ENCODE measurements at regions not wholly inside any gene's neighbourhood (a gene's known extent, or its start where the extent isn't known, plus 50 kb on each side); places are given as distances from the start of the nearest gene placed in this dataset.

GRCh38 chr4:187544461-187545053, 451.0 kb upstream of the ZFP42 start:
- Histone ChIP-seq H3K36me3 (ENCODE audit: insufficient read depth, low read length) (no peaks in the 10 kb centered on the region), H3K27ac (ENCODE audit: low read depth, low read length) (no peak overlapping the region), H3K4me3 (ENCODE audit: low read length in 2 of 2) (no peak overlapping the region), H3K4me1 (ENCODE audit: insufficient read depth, low read length) (no peaks in the 10 kb centered on the region), H3K27me3 (ENCODE audit: insufficient read depth, low read length) (no peaks in the 10 kb centered on the region), H3K9me3 (ENCODE audit: control insufficient read depth in 1 of 2, low read length in 2 of 2) (no peaks in the 10 kb centered on the region)
- Mint-ChIP-seq H3K9me3 (peaks cover 0 to 26% (median 9%) of the 10 kb centered on the region in 8 donors), H3K27me3 (no peaks in the 10 kb centered on the region), H3K4me3 (no peak overlapping the region), H3K27ac (no peak overlapping the region), H3K36me3 (no peaks in the 10 kb centered on the region), H3K4me1 (no peaks in the 10 kb centered on the region)
- ChIA-PET CTCF (ENCODE audit: partially characterized antibody) (no interaction called here), POLR2A (ENCODE audit: partially characterized antibody) (no interaction called here)
- no peak for DNase-seq
- intact Hi-C loops (cut with micrococcal nuclease), result no loop called here

- ChIA-PET POLR2A (ENCODE audit: partially characterized antibody) (no interaction called here), CTCF (ENCODE audit: partially characterized antibody) (no interaction called here)
- H3K27me3 ChIP-seq (ENCODE audit: insufficient read depth, low read length), result no peaks in the 10 kb centered on the region
- H3K4me3 ChIP-seq (ENCODE audit: low read length in 2 of 2), result no peak overlapping the region
- H3K27ac ChIP-seq (ENCODE audit: low read depth, low read length), result no peak overlapping the region
- H3K4me1 ChIP-seq (ENCODE audit: insufficient read depth, low read length), result no peaks in the 10 kb centered on the region
- H3K36me3 ChIP-seq (ENCODE audit: insufficient read depth, low read length), result no peaks in the 10 kb centered on the region
- Mint-ChIP-seq H3K4me1 (no peaks in the 10 kb centered on the region), H3K27me3 (no peaks in the 10 kb centered on the region), H3K9me3 (peaks cover 2 to 29% (median 9%) of the 10 kb centered on the region in 8 donors), H3K4me3 (no peak overlapping the region), H3K27ac (no peak overlapping the region), H3K36me3 (no peaks in the 10 kb centered on the region)
- no peaks in the 10 kb centered on the region for H3K9me3 ChIP-seq (ENCODE audit: control insufficient read depth in 1 of 2, low read length in 2 of 2)
- intact Hi-C loops (cut with micrococcal nuclease), result no loop called here
- DNase-seq, result no peak
Measured at GRCh38 chr4:187547316-187547715, 448.3 kb upstream of the ZFP42 start.

DNA sequence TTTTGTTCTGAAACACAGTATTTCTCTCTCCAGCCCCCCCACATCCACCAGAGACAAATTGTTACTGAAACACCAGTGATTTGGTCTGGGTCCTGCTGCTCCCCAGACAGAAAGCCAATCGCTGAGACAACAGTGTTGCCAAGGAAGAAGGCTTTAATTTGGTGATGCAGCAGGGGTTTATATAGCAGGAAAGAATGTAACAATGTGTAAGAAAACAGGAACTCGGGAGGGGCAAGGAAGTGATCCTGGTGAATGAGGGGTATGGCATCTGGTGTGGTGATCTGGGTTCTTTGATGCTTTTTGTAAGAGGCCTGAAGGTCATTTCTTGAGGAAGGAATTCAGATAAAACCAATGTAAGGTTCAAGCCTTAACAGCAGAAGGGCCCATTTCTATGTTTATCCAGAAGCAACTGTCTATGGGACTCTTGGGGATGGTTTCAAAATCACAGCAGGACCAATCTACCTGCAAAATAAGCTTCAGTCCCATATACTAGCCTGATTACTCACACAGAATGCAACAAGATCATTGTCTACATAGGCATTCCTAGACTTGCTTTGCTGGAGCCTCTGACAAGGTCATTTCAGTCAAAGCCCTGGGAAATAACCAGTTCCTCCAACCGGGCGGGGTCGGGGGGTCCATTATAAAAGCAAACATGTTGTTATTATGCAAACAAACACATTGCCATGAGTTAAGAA, 445.2 kb upstream of the ZFP42 start:
- DNase-seq, result no peak
- H3K9me3 ChIP-seq (ENCODE audit: control insufficient read depth in 1 of 2, low read length in 2 of 2), result no peaks in the 10 kb centered on the region
- H3K27ac ChIP-seq (ENCODE audit: low read depth, low read length), result no peak overlapping the region
- Mint-ChIP-seq H3K27me3 (no peaks in the 10 kb centered on the region), H3K4me3 (no peak overlapping the region), H3K36me3 (no peaks in the 10 kb centered on the region), H3K27ac (no peak overlapping the region), H3K9me3 (peaks cover 3 to 25% (median 8%) of the 10 kb centered on the region in 8 donors), H3K4me1 (no peaks in the 10 kb centered on the region)
- H3K27me3 ChIP-seq (ENCODE audit: insufficient read depth, low read length), result no peaks in the 10 kb centered on the region
- POLR2A ChIA-PET (ENCODE audit: partially characterized antibody), result no interaction called here
- intact Hi-C loops (cut with micrococcal nuclease), result no loop called here
- no peak overlapping the region for H3K4me3 ChIP-seq (ENCODE audit: low read length in 2 of 2)
- H3K4me1 ChIP-seq (ENCODE audit: insufficient read depth, low read length), result no peaks in the 10 kb centered on the region
- H3K36me3 ChIP-seq (ENCODE audit: insufficient read depth, low read length), result no peaks in the 10 kb centered on the region
- CTCF ChIA-PET (ENCODE audit: partially characterized antibody), result no interaction called here

DNA sequence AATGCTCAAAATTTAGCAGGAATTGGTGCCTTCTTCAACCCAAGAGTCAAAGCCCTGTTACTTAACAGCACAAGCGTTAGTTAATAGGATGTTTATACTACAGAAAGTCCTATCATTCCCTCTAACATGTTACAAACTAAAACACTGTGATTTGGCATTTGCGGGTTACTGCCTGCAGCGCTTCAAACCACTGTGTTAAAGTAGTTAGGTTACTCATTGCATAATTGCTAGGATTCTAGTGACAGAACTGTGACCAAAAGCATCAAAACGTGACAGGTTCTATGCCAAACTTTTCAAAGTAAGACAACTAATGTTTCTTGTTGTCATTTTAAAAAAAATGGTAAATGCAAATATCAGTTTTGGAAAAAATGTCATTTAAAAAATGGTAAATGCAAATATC, 442.8 kb upstream of the ZFP42 start:
- POLR2A ChIA-PET (ENCODE audit: partially characterized antibody), result no interaction called here
- H3K9me3 ChIP-seq (ENCODE audit: control insufficient read depth in 1 of 2, low read length in 2 of 2), result no peaks in the 10 kb centered on the region
- Mint-ChIP-seq H3K27ac (no peak overlapping the region), H3K27me3 (no peaks in the 10 kb centered on the region), H3K4me1 (no peaks in the 10 kb centered on the region), H3K4me3 (no peak overlapping the region), H3K36me3 (no peaks in the 10 kb centered on the region), H3K9me3 (peaks cover 0 to 19% (median 6%) of the 10 kb centered on the region in 8 donors)
- no peaks in the 10 kb centered on the region for H3K27me3 ChIP-seq (ENCODE audit: insufficient read depth, low read length)
- intact Hi-C loops (cut with micrococcal nuclease), result no loop called here
- no peak for DNase-seq
- no peaks in the 10 kb centered on the region for H3K4me1 ChIP-seq (ENCODE audit: insufficient read depth, low read length)
- H3K36me3 ChIP-seq (ENCODE audit: insufficient read depth, low read length), result no peaks in the 10 kb centered on the region
- H3K27ac ChIP-seq (ENCODE audit: low read depth, low read length), result no peak overlapping the region
- CTCF ChIA-PET (ENCODE audit: partially characterized antibody), result no interaction called here
- H3K4me3 ChIP-seq (ENCODE audit: low read length in 2 of 2), result no peak overlapping the region

GRCh38 chr4:187555174-187555573, 440.4 kb upstream of the ZFP42 start:
- no peaks in the 10 kb centered on the region for H3K36me3 ChIP-seq (ENCODE audit: insufficient read depth, low read length)
- intact Hi-C loops (cut with micrococcal nuclease), result no loop called here
- CTCF ChIA-PET (ENCODE audit: partially characterized antibody), result no interaction called here
- no peak for DNase-seq
- H3K9me3 ChIP-seq (ENCODE audit: control insufficient read depth in 1 of 2, low read length in 2 of 2), result no peaks in the 10 kb centered on the region
- no peak overlapping the region for H3K27ac ChIP-seq (ENCODE audit: low read depth, low read length)
- Mint-ChIP-seq H3K27me3 (no peaks in the 10 kb centered on the region), H3K9me3 (peaks cover 0 to 17% (median 4%) of the 10 kb centered on the region in 8 donors), H3K4me3 (no peak overlapping the region), H3K4me1 (no peaks in the 10 kb centered on the region), H3K27ac (no peak overlapping the region), H3K36me3 (no peaks in the 10 kb centered on the region)
- POLR2A ChIA-PET (ENCODE audit: partially characterized antibody), result no interaction called here
- no peaks in the 10 kb centered on the region for H3K4me1 ChIP-seq (ENCODE audit: insufficient read depth, low read length)
- H3K27me3 ChIP-seq (ENCODE audit: insufficient read depth, low read length), result no peaks in the 10 kb centered on the region
- H3K4me3 ChIP-seq (ENCODE audit: low read length in 2 of 2), result no peak overlapping the region

- intact Hi-C loops (cut with micrococcal nuclease), result no loop called here
- no peak overlapping the region for H3K4me3 Mint-ChIP-seq
- H3K36me3 ChIP-seq (ENCODE audit: insufficient read depth, low read length), result no peaks in the 10 kb centered on the region
- H3K4me1 Mint-ChIP-seq, result no peaks in the 10 kb centered on the region
- H3K36me3 Mint-ChIP-seq, result no peaks in the 10 kb centered on the region
- no peaks in the 10 kb centered on the region for H3K4me1 ChIP-seq (ENCODE audit: insufficient read depth, low read length)
- CTCF ChIA-PET (ENCODE audit: partially characterized antibody), result no interaction called here
- POLR2A ChIA-PET (ENCODE audit: partially characterized antibody), result no interaction called here
- no peak for DNase-seq
- no peak overlapping the region for H3K27ac ChIP-seq (ENCODE audit: low read depth, low read length)
- H3K4me3 ChIP-seq (ENCODE audit: low read length in 2 of 2), result no peak overlapping the region
- no peaks in the 10 kb centered on the region for H3K27me3 ChIP-seq (ENCODE audit: insufficient read depth, low read length)
- peaks cover 0 to 20% (median 3%) of the 10 kb centered on the region in 8 donors for H3K9me3 Mint-ChIP-seq
- H3K27ac Mint-ChIP-seq, result no peak overlapping the region
- no peaks in the 10 kb centered on the region for H3K27me3 Mint-ChIP-seq
- no peaks in the 10 kb centered on the region for H3K9me3 ChIP-seq (ENCODE audit: control insufficient read depth in 1 of 2, low read length in 2 of 2)
Measured at GRCh38 chr4:187558391-187558790, 437.2 kb upstream of the ZFP42 start.

DNA sequence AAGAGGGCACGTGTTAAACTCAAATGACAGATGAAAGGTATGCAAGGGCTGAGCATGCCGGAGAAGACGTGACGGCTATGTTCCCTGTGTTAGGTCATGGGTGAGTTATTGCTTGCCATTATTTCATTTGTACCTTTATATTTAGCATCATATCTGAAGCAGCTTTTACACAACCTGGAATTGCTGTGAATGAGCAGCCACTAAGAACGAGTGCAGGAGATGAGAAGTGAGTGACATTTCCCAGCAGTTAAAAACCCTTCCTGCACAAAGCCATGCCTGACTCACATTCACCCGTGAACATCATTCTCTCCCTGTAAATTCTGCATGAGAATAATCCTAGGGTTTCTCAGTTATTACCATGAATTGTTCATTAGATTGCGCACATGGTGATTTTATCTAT, 433.2 kb upstream of the ZFP42 start:
- Mint-ChIP-seq H3K36me3 (no peaks in the 10 kb centered on the region), H3K4me3 (no peak overlapping the region), H3K9me3 (peaks cover 0 to 20% (median 6%) of the 10 kb centered on the region in 8 donors), H3K27ac (no peak overlapping the region), H3K27me3 (no peaks in the 10 kb centered on the region), H3K4me1 (peaks cover 0 to 2% (median 0%) of the 10 kb centered on the region in 4 donors)
- CTCF ChIA-PET (ENCODE audit: partially characterized antibody), result no interaction called here
- Histone ChIP-seq H3K4me1 (ENCODE audit: insufficient read depth, low read length) (no peaks in the 10 kb centered on the region), H3K4me3 (ENCODE audit: low read length in 2 of 2) (no peak overlapping the region), H3K36me3 (ENCODE audit: insufficient read depth, low read length) (no peaks in the 10 kb centered on the region), H3K27me3 (ENCODE audit: insufficient read depth, low read length) (no peaks in the 10 kb centered on the region), H3K9me3 (ENCODE audit: control insufficient read depth in 1 of 2, low read length in 2 of 2) (no peaks in the 10 kb centered on the region), H3K27ac (ENCODE audit: low read depth, low read length) (no peak overlapping the region)
- no peak for DNase-seq
- intact Hi-C loops (cut with micrococcal nuclease), result no loop called here
- POLR2A ChIA-PET (ENCODE audit: partially characterized antibody), result no interaction called here

Measured in CD4-positive, alpha-beta memory T cell (primary cell).